Stimulated activated memory B cell treated with anti-CD40 and anti-IgM and Interleukin-4, amounts not matched to agents 10 μg/mL and 1 μg/mL and 100 μg/mL, for 72 hours (primary cell): ENCODE measurements at regions not wholly inside any gene's neighbourhood (a gene's known extent, or its start where the extent isn't known, plus 50 kb on each side); places are given as distances from the start of the nearest gene placed in this dataset.
"Not testable (repeated sequence)": the region's sequence is repeated elsewhere in the genome, so short reads cannot be mapped to it uniquely, and the experiment has no call there.

Source experiments
- ATAC-seq: fragments of 150-1000 bp; cut with Tn5 transposase; 2 replicates; pipeline ENCODE4 v1.10.0; 2021
- H3K27ac Mint-ChIP-seq: one replicate; pipeline ENCODE4 v1.8.0; 2022; ENCODE audit warnings: mild to moderate bottlenecking, mixed read lengths
- H3K27me3 Mint-ChIP-seq: one replicate; pipeline ENCODE4 v1.8.0; 2022; ENCODE audit warnings: mixed read lengths
- H3K36me3 Mint-ChIP-seq: one replicate; pipeline ENCODE4 v1.8.0; 2022; ENCODE audit warnings: mixed read lengths
- H3K4me1 Mint-ChIP-seq: one replicate; pipeline ENCODE4 v1.8.0; 2022; ENCODE audit warnings: mixed read lengths
- H3K4me3 Mint-ChIP-seq: one replicate; pipeline ENCODE4 v1.8.0; 2022; ENCODE audit warnings: mild to moderate bottlenecking, moderate library complexity, mixed read lengths
- H3K9me3 Mint-ChIP-seq: one replicate; pipeline ENCODE4 v1.8.0; 2022; ENCODE audit warnings: mixed read lengths

DNA sequence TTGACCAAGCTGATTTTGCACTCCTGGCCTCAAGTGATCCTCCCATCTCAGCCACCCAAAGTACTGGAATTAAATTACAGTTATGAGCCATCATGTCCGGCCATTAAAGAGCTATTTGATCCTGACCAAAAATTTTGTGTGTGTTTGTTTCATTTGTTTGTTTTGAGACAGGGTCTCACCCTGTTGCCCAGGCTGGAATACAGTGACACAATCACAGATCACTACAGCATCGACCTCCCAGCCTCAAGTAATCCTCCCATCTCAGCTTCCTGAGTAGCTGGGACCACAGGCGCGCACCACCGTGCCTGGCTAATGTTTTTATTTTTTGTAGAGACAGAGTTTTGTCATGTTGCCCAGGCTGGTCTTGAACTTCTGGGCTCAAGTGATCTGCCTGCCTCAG lies 82.9 kb upstream of the RBPJ start:
- peaks cover 9% of the 10 kb centered on the region for H3K27me3 Mint-ChIP-seq
- no peak overlapping the region for H3K27ac Mint-ChIP-seq
- no peaks in the 10 kb centered on the region for H3K4me1 Mint-ChIP-seq
- H3K9me3 Mint-ChIP-seq, result no peaks in the 10 kb centered on the region
- H3K36me3 Mint-ChIP-seq, result no peaks in the 10 kb centered on the region
- ATAC-seq, result no peak
- no peak overlapping the region for H3K4me3 Mint-ChIP-seq

DNA sequence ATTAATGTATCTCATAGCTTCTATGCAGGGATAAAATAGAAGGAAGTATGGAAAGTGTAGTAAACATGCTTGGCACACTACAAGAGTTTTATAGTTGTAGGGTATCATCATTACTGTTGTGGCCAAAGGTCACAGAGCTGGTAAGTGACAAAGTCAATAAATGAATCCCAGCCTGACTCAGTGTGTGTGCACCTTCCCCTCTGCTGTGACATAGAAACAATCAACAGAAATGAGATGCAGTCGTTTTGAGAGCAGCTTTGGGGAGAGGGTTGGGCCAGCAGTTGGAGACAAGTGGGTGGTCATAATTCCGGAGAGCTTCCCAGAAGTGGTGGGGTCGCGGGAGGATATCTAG lies 82.4 kb upstream of the RBPJ start:
- H3K36me3 Mint-ChIP-seq, result no peaks in the 10 kb centered on the region
- H3K27me3 Mint-ChIP-seq, result peaks cover 9% of the 10 kb centered on the region
- H3K9me3 Mint-ChIP-seq, result no peaks in the 10 kb centered on the region
- no peak overlapping the region for H3K4me3 Mint-ChIP-seq
- no peaks in the 10 kb centered on the region for H3K4me1 Mint-ChIP-seq
- no peak overlapping the region for H3K27ac Mint-ChIP-seq
- no peak for ATAC-seq

- Mint-ChIP-seq H3K4me1 (no peaks in the 10 kb centered on the region), H3K4me3 (no peak overlapping the region), H3K27ac (no peak overlapping the region), H3K36me3 (no peaks in the 10 kb centered on the region), H3K9me3 (no peaks in the 10 kb centered on the region), H3K27me3 (peaks cover 9% of the 10 kb centered on the region)
- ATAC-seq, result no peak
Observed at GRCh38 chr4:26238778-26239679, 81.8 kb upstream of the RBPJ start.

DNA sequence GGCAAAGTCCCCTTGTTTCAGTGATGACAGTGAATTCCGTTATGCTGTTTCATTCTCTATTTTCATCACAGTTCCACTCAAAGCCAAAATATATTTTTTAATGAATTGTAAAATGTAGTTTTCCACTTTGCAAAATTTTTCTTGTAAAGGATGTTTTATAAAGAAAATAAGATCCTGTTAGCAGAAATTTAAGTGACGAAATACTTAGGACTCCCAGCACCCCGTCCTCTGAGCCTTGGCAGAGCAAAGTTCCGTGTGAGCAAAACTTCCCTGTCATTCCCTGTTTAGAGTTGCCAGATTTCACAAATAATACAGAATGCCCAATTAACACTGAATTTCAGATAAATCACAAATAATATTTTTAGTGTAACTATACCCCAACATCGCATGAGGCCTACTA lies 81.0 kb upstream of the RBPJ start:
- Mint-ChIP-seq H3K9me3 (no peaks in the 10 kb centered on the region), H3K27me3 (peaks cover 9% of the 10 kb centered on the region), H3K27ac (no peak overlapping the region), H3K4me1 (no peaks in the 10 kb centered on the region), H3K36me3 (no peaks in the 10 kb centered on the region), H3K4me3 (no peak overlapping the region)
- ATAC-seq, result no peak

- H3K4me3 Mint-ChIP-seq, result no peak overlapping the region
- H3K27ac Mint-ChIP-seq, result no peak overlapping the region
- peaks cover 9% of the 10 kb centered on the region for H3K27me3 Mint-ChIP-seq
- H3K9me3 Mint-ChIP-seq, result no peaks in the 10 kb centered on the region
- ATAC-seq, result no peak
- H3K4me1 Mint-ChIP-seq, result no peaks in the 10 kb centered on the region
- H3K36me3 Mint-ChIP-seq, result no peaks in the 10 kb centered on the region
Observed at GRCh38 chr4:26241179-26241578, 79.6 kb upstream of the RBPJ start.

GRCh38 chr4:26242451-26242850 lies 78.4 kb upstream of the RBPJ start:
- Mint-ChIP-seq H3K4me1 (no peaks in the 10 kb centered on the region), H3K27ac (no peak overlapping the region), H3K27me3 (peaks cover 9% of the 10 kb centered on the region), H3K9me3 (no peaks in the 10 kb centered on the region), H3K4me3 (no peak overlapping the region), H3K36me3 (no peaks in the 10 kb centered on the region)
- no peak for ATAC-seq

DNA sequence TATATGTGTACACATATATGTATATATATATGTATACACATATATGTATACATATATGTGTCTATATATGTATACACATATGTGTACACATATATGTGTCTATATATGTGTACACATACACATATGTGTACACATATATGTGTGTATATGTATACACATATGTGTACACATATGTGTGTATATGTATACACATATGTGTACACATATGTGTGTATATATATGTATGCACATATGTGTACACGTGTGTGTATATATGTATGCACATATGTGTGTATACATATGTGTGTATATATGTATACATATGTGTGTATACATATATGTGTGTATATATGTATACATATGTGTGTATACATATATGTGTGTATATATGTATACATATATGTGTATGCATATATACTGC lies 76.7 kb upstream of the RBPJ start:
- not testable (repeated sequence) for H3K9me3 Mint-ChIP-seq, H3K36me3 Mint-ChIP-seq, H3K27me3 Mint-ChIP-seq, H3K27ac Mint-ChIP-seq, H3K4me1 Mint-ChIP-seq, ATAC-seq, H3K4me3 Mint-ChIP-seq

DNA sequence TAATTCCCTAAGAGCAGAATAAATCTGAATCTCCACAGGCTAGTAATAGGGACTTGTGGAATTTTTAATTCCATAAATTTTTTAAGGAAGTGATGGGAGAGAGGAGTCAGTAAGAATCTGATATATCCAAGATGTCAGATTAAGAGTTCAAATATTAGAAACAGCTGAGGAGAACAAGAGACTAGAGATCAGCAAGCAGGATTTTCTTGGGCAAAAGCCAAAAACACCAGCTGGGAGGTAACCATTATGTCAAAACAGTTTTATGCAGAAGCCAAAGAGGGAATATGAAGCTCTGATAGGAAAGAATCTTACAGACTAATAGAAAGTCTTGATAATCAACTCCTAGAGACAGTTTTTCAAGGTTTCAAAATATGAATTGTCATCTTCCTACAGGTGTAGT lies 72.2 kb upstream of the RBPJ start:
- Mint-ChIP-seq H3K36me3 (no peaks in the 10 kb centered on the region), H3K27me3 (peaks cover 13% of the 10 kb centered on the region)

DNA sequence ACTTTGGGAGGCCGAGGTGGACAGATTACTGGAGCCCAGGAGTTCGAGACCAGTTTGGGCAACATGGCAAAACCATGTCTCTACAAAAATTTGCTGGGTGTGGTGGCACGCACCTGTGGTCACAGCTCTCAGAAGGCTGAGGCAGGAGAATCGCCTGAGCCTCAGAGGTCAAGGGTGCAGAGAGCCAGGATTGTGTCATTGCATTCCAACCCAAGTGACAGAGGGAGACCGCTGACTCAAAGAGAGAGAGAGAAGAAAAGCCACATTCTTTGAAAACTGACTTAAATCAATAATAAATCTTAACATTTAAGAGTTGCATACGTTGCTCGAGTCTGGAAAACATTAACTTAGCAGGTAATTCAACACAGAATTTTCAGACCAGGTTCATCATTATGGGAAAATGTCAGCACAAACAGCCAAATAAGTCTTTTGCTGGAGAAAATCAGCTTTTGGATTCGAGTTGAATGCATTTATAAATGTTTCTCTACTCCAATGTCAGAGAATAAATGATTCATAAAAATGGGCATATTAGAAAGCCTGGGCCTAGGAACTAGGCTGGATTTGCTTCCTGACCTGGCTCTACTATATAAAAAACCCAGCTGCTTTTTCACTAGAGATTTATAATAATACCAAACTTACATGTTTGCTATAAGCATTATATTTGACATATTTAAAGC lies 68.3 kb upstream of the RBPJ start:
- Mint-ChIP-seq H3K36me3 (no peaks in the 10 kb centered on the region), H3K4me3 (no peak overlapping the region), H3K9me3 (no peaks in the 10 kb centered on the region), H3K27me3 (peaks cover 13% of the 10 kb centered on the region), H3K27ac (no peak overlapping the region), H3K4me1 (no peaks in the 10 kb centered on the region)
- no peak for ATAC-seq

More for the DNA sequence above, 72.2 kb upstream of the RBPJ start:
- H3K9me3 Mint-ChIP-seq, result no peaks in the 10 kb centered on the region
- no peak overlapping the region for H3K27ac Mint-ChIP-seq
- no peaks in the 10 kb centered on the region for H3K4me1 Mint-ChIP-seq
- ATAC-seq, result no peak
- H3K4me3 Mint-ChIP-seq, result no peak overlapping the region

DNA sequence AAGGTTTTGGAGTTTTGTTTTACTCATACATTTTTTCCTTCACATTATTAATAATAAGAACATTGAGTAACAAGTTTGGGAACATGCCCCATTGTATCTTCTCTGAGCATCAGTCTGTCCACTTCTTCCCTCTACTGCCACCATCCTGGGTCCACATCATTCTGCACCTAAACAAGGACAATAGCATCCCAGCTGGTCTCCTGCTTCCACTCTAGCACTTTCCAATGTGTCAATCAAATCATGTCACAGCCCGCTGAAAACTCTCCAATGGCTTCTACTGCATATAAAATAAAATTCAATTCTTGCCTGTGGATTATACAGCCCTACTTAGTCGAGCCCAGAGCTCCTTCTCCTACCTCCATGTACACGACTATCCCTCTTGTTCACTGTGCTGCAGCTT lies 66.8 kb upstream of the RBPJ start:
- peaks cover 13% of the 10 kb centered on the region for H3K27me3 Mint-ChIP-seq
- no peaks in the 10 kb centered on the region for H3K9me3 Mint-ChIP-seq
- ATAC-seq, result no peak
- H3K4me3 Mint-ChIP-seq, result no peak overlapping the region
- H3K27ac Mint-ChIP-seq, result no peak overlapping the region
- H3K36me3 Mint-ChIP-seq, result no peaks in the 10 kb centered on the region
- H3K4me1 Mint-ChIP-seq, result no peaks in the 10 kb centered on the region

DNA sequence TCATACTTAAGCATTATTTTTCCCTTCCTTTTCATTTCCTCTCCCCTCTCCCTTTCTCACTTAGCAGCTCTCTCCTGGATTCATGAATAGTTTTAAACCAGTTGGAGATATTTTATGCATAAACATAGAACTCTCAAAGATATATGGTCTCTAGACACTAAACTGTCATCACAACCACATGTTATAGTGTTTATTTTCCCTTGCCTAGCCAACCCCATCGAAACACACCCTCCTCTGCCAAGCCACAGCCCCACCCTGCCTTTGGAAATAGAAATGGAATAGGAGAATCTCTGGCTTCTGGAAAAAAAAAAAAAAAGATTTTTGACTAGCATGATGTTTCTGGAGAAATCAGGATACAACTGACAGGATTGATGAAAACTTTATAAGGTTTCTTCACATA lies 64.8 kb upstream of the RBPJ start:
- no peak overlapping the region for H3K4me3 Mint-ChIP-seq
- H3K27me3 Mint-ChIP-seq, result no peaks in the 10 kb centered on the region
- ATAC-seq, result no peak
- H3K36me3 Mint-ChIP-seq, result no peaks in the 10 kb centered on the region
- no peak overlapping the region for H3K27ac Mint-ChIP-seq
- no peaks in the 10 kb centered on the region for H3K9me3 Mint-ChIP-seq
- no peaks in the 10 kb centered on the region for H3K4me1 Mint-ChIP-seq

- not testable (repeated sequence) for H3K4me3 Mint-ChIP-seq, H3K27me3 Mint-ChIP-seq, H3K27ac Mint-ChIP-seq, H3K9me3 Mint-ChIP-seq, H3K36me3 Mint-ChIP-seq, H3K4me1 Mint-ChIP-seq
- peak; percentile 55 for ATAC-seq
Observed at GRCh38 chr4:26257444-26257843, 63.4 kb upstream of the RBPJ start.

DNA sequence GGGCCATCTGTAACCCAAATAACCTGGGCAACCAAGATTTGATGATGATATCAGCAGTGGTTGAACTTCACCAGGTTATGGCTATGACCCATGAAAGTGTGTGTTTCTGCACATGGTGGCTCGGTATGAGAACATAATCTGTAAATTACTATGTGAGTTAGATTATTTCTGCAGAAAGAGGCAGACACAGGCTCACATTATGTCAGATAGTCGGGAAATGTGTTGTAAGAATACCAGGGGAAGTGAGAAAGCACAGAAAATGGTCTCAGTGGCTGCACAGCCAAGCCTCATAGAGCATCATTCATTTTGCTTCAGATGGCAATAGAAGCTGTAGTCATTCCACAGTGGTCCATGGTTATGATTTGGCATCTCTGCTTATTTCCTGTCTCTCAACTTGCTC lies 63.0 kb upstream of the RBPJ start:
- ATAC-seq, result peak; percentile 91

GRCh38 chr4:26260571-26260970 lies 60.2 kb upstream of the RBPJ start:
- Mint-ChIP-seq H3K4me3 (no peak overlapping the region), H3K9me3 (no peaks in the 10 kb centered on the region), H3K4me1 (no peaks in the 10 kb centered on the region), H3K27me3 (peaks cover 25% of the 10 kb centered on the region), H3K27ac (no peak overlapping the region), H3K36me3 (no peaks in the 10 kb centered on the region)
- ATAC-seq, result no peak

More for the DNA sequence above, 63.0 kb upstream of the RBPJ start:
- Mint-ChIP-seq H3K27me3 (peaks cover 8% of the 10 kb centered on the region), H3K9me3 (no peaks in the 10 kb centered on the region), H3K4me3 (no peak overlapping the region), H3K27ac (no peak overlapping the region), H3K4me1 (no peaks in the 10 kb centered on the region), H3K36me3 (no peaks in the 10 kb centered on the region)

DNA sequence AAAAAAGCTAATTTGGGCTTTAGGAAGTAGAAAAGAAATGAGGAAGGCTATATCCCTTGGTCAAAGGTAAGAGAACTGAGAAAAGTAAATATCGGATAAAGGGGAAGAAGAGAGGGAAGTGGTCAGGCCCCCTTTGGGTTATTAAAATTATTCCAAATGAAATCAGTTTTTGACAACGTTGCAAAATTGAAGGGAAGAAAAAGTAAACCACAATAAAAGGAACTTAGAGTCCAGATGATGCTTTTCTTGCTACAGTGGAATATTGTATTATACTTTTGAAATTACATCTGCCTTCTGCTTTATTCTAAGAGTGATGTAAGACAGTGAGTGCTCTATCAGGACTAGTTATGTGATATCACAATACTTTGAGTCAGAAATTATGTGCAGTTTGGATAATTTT lies 59.4 kb upstream of the RBPJ start:
- Mint-ChIP-seq H3K36me3 (no peaks in the 10 kb centered on the region), H3K4me3 (no peak overlapping the region)

DNA sequence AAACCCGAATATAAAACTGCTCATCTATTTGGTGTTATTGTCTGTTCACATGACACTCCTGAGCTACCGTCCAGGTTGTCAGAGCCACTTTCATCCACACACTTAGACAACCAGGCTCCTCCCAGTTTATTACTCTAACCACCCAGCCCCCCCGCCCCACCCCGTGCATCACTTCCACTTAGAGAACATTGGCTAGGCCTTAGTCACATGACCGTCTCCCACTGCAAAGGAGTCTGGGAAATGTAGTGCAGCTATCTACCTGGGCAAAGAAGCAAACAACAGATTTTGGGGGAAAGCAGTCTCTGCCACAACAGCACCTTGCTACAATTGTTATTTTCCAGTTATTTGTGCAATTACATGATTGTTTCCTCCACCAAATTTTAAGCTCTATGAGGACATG lies 57.6 kb upstream of the RBPJ start:
- no peaks in the 10 kb centered on the region for H3K9me3 Mint-ChIP-seq
- no peak overlapping the region for H3K4me3 Mint-ChIP-seq
- peaks cover 34% of the 10 kb centered on the region for H3K27me3 Mint-ChIP-seq

More for the DNA sequence above, 59.4 kb upstream of the RBPJ start:
- Mint-ChIP-seq H3K4me1 (no peaks in the 10 kb centered on the region), H3K9me3 (no peaks in the 10 kb centered on the region), H3K27ac (no peak overlapping the region), H3K27me3 (peaks cover 29% of the 10 kb centered on the region)
- ATAC-seq, result no peak

More for the DNA sequence above, 57.6 kb upstream of the RBPJ start:
- no peaks in the 10 kb centered on the region for H3K36me3 Mint-ChIP-seq
- H3K4me1 Mint-ChIP-seq, result no peaks in the 10 kb centered on the region
- ATAC-seq, result peak; percentile 43
- H3K27ac Mint-ChIP-seq, result no peak overlapping the region
